Activated naive CD4-positive, alpha-beta T cell treated with anti-CD3 and anti-CD28 coated beads, Interleukin-2, amount 50 U/mL, for 24 hours (primary cell): ENCODE measurements at regions not wholly inside any gene's neighbourhood (a gene's known extent, or its start where the extent isn't known, plus 50 kb on each side); places are given as distances from the start of the nearest gene placed in this dataset.
"Not testable (repeated sequence)": the region's sequence is repeated elsewhere in the genome, so short reads cannot be mapped to it uniquely, and the experiment has no call there.

Experiments
- H3K27ac Mint-ChIP-seq: one replicate; pipeline ENCODE4 v1.8.0; 2021; ENCODE audit warnings: mild to moderate bottlenecking, mixed read lengths
- H3K27me3 Mint-ChIP-seq: one replicate; pipeline ENCODE4 v1.8.0; 2021; ENCODE audit warnings: mixed read lengths
- H3K36me3 Mint-ChIP-seq: one replicate; pipeline ENCODE4 v1.8.0; 2021; ENCODE audit warnings: mixed read lengths
- H3K4me1 Mint-ChIP-seq: one replicate; pipeline ENCODE4 v1.8.0; 2021; ENCODE audit warnings: mixed read lengths
- H3K4me3 Mint-ChIP-seq: one replicate; pipeline ENCODE4 v1.8.0; 2021; ENCODE audit warnings: mild to moderate bottlenecking, mixed read lengths
- H3K9me3 Mint-ChIP-seq: one replicate; pipeline ENCODE4 v1.8.0; 2021; ENCODE audit warnings: mixed read lengths

- no peak overlapping the region for H3K4me3 Mint-ChIP-seq
- no peaks in the 10 kb centered on the region for H3K4me1 Mint-ChIP-seq
- no peaks in the 10 kb centered on the region for H3K9me3 Mint-ChIP-seq
- H3K27me3 Mint-ChIP-seq, result no peaks in the 10 kb centered on the region
- H3K36me3 Mint-ChIP-seq, result no peaks in the 10 kb centered on the region
- no peak overlapping the region for H3K27ac Mint-ChIP-seq
Measured at GRCh38 chr4:53959343-53960120, 104.9 kb downstream of the CHIC2 start.

DNA sequence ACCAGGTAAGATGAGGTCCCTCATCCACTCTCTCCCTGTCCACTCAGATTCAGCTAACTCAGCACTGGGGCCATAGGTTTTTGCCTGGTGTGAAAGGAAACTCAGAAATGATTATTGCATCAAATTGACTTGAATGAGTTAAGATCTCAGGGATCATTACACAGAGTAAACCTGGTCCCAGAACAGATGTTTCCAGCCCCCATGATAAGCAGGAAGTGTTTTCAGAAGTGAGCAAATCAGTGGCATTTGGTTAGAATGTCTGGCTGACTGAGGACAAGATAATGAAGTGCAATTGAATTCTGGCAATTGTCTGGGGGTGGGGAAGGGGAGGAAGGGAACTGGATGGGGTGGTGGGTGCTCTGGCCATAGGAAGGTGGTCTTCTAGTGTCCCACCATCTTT is 108.0 kb downstream of the CHIC2 start:
- H3K27me3 Mint-ChIP-seq, result no peaks in the 10 kb centered on the region
- no peak overlapping the region for H3K27ac Mint-ChIP-seq
- no peaks in the 10 kb centered on the region for H3K9me3 Mint-ChIP-seq
- H3K36me3 Mint-ChIP-seq, result no peaks in the 10 kb centered on the region
- no peak overlapping the region for H3K4me3 Mint-ChIP-seq
- no peaks in the 10 kb centered on the region for H3K4me1 Mint-ChIP-seq

DNA sequence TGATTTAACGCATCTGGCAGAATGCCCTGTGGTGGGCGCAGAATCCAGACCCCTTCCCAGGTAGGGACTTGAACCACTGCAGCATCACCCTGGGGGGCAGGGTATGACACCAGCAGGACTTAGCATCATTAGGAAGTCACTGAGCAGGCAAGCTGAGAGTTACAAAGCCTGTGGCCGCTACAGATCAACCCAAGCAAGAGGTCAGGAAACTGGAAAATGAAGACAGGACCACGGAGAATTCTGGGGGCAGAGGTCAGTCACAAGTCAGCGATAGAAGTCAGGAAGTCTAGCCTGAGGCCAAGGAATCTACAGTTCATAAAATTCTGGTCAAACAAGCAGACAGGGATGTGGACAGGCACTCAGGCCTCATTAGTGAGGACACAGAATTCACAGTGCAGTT is 108.4 kb downstream of the CHIC2 start:
- Mint-ChIP-seq H3K9me3 (no peaks in the 10 kb centered on the region), H3K27ac (no peak overlapping the region), H3K4me3 (no peak overlapping the region), H3K36me3 (no peaks in the 10 kb centered on the region), H3K4me1 (no peaks in the 10 kb centered on the region), H3K27me3 (no peaks in the 10 kb centered on the region)

GRCh38 chr4:53951414-53951813 is 113.0 kb downstream of the CHIC2 start:
- H3K4me1 Mint-ChIP-seq, result no peaks in the 10 kb centered on the region
- H3K4me3 Mint-ChIP-seq, result no peak overlapping the region
- no peaks in the 10 kb centered on the region for H3K9me3 Mint-ChIP-seq
- no peak overlapping the region for H3K27ac Mint-ChIP-seq
- no peaks in the 10 kb centered on the region for H3K27me3 Mint-ChIP-seq
- H3K36me3 Mint-ChIP-seq, result no peaks in the 10 kb centered on the region

DNA sequence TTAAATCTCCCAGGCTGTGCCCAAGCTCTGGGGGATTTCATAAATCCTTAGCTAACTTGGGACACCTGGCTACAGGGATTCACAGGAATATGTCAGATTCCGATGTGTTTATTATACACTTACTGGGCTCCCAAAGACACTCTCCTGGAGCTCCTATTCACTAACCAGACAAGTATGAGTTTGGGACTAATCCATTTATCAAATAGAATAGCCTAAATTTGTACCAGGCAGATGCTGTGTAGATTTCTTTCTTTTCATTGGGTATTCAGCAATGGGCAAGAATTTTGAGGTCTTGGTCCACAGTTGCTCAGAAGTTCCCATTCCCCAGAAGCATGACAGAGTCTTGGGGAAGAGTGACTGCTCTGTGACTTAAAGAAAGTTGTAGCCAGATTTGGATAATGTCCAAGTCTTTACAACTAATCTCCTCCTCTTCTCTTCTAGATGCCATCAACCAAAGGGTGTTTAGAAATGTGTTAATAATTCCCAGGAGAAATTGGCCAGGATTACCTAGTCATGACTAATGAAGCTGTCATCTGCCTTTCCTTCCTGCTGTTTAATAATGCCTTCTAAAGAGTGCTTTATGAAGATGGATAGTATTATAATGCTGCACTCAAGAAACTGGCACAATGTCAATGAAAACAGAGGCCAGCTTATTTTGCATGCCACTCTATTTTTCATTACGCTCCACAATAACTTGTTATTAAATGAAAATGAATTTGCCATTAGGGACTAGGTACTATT is 120.9 kb downstream of the CHIC2 start:
- H3K36me3 Mint-ChIP-seq, result peaks cover 1% of the 10 kb centered on the region
- no peaks in the 10 kb centered on the region for H3K27me3 Mint-ChIP-seq
- H3K4me3 Mint-ChIP-seq, result no peak overlapping the region
- H3K4me1 Mint-ChIP-seq, result no peaks in the 10 kb centered on the region
- no peaks in the 10 kb centered on the region for H3K9me3 Mint-ChIP-seq
- no peak overlapping the region for H3K27ac Mint-ChIP-seq

GRCh38 chr4:53942712-53943111 is 121.7 kb downstream of the CHIC2 start:
- H3K27me3 Mint-ChIP-seq, result no peaks in the 10 kb centered on the region
- H3K36me3 Mint-ChIP-seq, result peaks cover 1% of the 10 kb centered on the region
- no peak overlapping the region for H3K27ac Mint-ChIP-seq
- no peaks in the 10 kb centered on the region for H3K4me1 Mint-ChIP-seq
- H3K4me3 Mint-ChIP-seq, result no peak overlapping the region
- no peaks in the 10 kb centered on the region for H3K9me3 Mint-ChIP-seq

DNA sequence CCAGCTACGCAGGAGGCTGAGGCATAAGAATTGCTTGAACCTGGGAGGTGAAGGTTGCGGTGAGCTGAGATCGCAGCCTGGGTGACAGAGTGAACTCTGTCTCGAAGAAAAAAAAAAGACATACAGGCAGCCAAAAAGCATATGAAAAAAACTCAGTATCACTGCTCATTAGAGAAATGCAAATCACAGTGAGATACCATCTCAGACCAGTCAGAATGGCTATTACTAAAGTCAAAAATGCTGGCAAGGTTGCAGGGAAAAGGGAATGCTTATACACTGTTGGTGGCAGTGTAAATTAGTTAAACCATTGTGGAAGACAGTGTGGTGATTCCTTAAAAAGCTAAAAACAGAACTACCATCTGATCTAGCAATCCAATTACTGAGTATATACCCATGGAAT is 123.1 kb downstream of the CHIC2 start:
- Mint-ChIP-seq H3K36me3 (peaks cover 1% of the 10 kb centered on the region), H3K27ac (no peak overlapping the region), H3K4me3 (no peak overlapping the region), H3K27me3 (no peaks in the 10 kb centered on the region), H3K4me1 (no peaks in the 10 kb centered on the region), H3K9me3 (no peaks in the 10 kb centered on the region)

DNA sequence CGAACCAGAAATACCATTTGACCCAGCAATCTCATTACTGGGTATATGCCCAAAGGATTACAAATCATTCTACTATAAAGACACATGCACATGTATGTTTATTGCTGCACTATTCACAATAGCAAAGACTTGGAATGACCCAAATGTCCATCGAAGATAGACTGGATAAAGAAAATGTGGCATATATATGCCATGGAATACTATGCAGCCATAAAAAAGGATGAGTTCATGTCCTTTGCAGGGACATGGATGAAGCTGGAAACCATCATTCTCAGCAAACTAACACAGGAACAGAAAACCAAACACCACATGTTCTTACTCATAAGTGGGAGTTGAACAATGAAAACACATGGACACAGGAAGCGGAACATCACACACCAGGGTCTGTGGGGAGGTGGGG is 124.5 kb downstream of the CHIC2 start:
- not testable (repeated sequence) for H3K4me1 Mint-ChIP-seq, H3K36me3 Mint-ChIP-seq, H3K27me3 Mint-ChIP-seq, H3K4me3 Mint-ChIP-seq, H3K27ac Mint-ChIP-seq, H3K9me3 Mint-ChIP-seq

GRCh38 chr4:53937918-53938317 is 126.5 kb downstream of the CHIC2 start:
- H3K27ac Mint-ChIP-seq, result no peak overlapping the region
- no peak overlapping the region for H3K4me3 Mint-ChIP-seq
- peaks cover 1% of the 10 kb centered on the region for H3K36me3 Mint-ChIP-seq
- H3K27me3 Mint-ChIP-seq, result peaks cover 4% of the 10 kb centered on the region
- no peaks in the 10 kb centered on the region for H3K9me3 Mint-ChIP-seq
- H3K4me1 Mint-ChIP-seq, result no peaks in the 10 kb centered on the region

DNA sequence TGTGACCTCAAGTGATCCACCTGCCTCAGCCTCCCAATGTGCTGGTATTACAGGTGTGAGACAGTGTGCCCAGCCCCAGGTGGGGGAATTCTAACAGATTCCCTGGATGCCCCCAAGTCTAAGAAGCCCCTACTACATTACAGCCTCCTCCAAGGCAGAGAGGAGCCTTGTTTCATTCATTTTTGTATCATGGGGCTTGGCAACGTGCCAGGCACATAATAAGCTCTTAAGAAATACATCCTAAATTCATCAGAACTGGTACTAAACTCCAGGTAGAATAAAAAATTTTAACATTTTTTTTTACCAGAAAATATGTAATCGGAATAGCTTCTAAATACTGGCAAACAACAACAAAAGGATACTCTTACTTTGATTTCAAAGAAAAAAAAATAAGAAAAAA is 127.1 kb downstream of the CHIC2 start:
- Mint-ChIP-seq H3K36me3 (peaks cover 1% of the 10 kb centered on the region), H3K4me3 (no peak overlapping the region), H3K27ac (no peak overlapping the region), H3K4me1 (no peaks in the 10 kb centered on the region), H3K9me3 (no peaks in the 10 kb centered on the region), H3K27me3 (peaks cover 4% of the 10 kb centered on the region)

DNA sequence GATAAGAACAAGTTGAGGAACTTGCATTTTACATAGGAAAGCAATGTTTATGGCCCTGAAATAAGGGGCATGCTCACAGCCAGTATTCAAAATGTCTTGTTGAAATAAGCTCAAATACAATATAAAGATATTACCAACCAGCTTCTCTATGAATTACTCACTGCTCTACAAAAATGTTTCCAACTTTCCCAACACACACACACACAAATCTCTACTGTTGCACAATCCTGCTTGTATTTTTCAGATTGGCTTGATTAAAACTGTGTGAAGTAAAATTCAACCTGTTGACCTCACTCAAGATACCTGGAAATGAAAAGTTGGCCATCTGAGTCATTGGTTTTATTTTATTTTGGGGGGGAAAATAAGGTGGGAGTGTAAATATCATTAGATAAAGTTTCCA is 128.6 kb downstream of the CHIC2 start:
- Mint-ChIP-seq H3K27ac (no peak overlapping the region), H3K9me3 (no peaks in the 10 kb centered on the region), H3K4me1 (no peaks in the 10 kb centered on the region), H3K36me3 (peaks cover 1% of the 10 kb centered on the region), H3K4me3 (no peak overlapping the region), H3K27me3 (peaks cover 7% of the 10 kb centered on the region)

DNA sequence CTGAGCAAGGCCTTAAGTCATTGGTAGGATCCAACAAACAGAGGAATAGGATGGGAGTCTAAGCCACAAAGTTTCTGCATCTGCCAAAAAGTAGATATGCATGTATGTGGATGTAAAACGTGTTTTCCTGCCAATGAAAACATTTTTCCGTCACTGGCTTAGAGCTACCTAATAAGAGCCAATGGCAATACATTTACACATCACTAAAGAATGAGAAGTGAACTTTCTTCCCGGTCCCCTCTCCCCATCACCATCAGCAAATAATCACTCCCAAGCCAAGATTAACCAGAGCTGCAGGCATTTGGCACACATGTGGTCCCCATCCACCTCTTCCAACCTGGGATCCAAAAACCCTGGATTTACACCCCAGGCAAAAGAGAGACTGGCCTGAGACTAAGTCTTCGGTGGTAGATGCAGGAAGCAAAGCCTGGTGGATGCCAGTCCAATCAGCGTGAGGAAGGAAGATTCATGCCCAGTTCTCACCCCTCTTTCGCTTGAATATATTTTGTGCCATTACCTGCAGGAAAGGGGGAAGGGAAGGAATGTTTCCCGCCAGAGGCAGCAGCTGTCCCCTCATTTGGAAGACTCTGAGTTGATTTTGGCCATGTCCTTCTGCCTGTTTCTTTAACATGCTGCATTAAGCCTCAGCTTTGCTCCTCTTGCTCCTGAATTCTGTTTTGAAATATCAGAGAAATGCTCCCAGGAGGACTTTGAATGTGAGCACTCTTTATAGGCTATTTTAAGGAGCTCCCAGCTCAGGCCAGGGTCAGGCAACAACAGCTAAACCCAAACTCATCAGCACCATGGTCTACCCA is 131.4 kb downstream of the CHIC2 start:
- no peaks in the 10 kb centered on the region for H3K9me3 Mint-ChIP-seq
- peaks cover 7% of the 10 kb centered on the region for H3K27me3 Mint-ChIP-seq
- no peak overlapping the region for H3K27ac Mint-ChIP-seq
- no peaks in the 10 kb centered on the region for H3K4me1 Mint-ChIP-seq
- H3K36me3 Mint-ChIP-seq, result no peaks in the 10 kb centered on the region
- H3K4me3 Mint-ChIP-seq, result no peak overlapping the region

- Mint-ChIP-seq H3K4me3 (no peak overlapping the region), H3K27me3 (peaks cover 7% of the 10 kb centered on the region), H3K4me1 (no peaks in the 10 kb centered on the region), H3K9me3 (no peaks in the 10 kb centered on the region), H3K36me3 (no peaks in the 10 kb centered on the region), H3K27ac (no peak overlapping the region)
Measured at GRCh38 chr4:53931461-53931961, 132.9 kb downstream of the CHIC2 start.

- no peaks in the 10 kb centered on the region for H3K4me1 Mint-ChIP-seq
- no peak overlapping the region for H3K4me3 Mint-ChIP-seq
- H3K9me3 Mint-ChIP-seq, result no peaks in the 10 kb centered on the region
- H3K27ac Mint-ChIP-seq, result no peak overlapping the region
- no peaks in the 10 kb centered on the region for H3K36me3 Mint-ChIP-seq
- H3K27me3 Mint-ChIP-seq, result peaks cover 6% of the 10 kb centered on the region
Measured at GRCh38 chr4:53929955-53930798, 134.2 kb downstream of the CHIC2 start.

GRCh38 chr4:53929311-53929710 is 135.1 kb downstream of the CHIC2 start:
- Mint-ChIP-seq H3K27me3 (peaks cover 6% of the 10 kb centered on the region), H3K9me3 (no peaks in the 10 kb centered on the region), H3K4me3 (no peak overlapping the region), H3K4me1 (no peaks in the 10 kb centered on the region), H3K27ac (no peak overlapping the region), H3K36me3 (no peaks in the 10 kb centered on the region)
